ENCODE measurements at regions not wholly inside any gene's neighbourhood (a gene's known extent, or its start where the extent isn't known, plus 50 kb on each side); places are given as distances from the start of the nearest gene placed in this dataset.

DNA sequence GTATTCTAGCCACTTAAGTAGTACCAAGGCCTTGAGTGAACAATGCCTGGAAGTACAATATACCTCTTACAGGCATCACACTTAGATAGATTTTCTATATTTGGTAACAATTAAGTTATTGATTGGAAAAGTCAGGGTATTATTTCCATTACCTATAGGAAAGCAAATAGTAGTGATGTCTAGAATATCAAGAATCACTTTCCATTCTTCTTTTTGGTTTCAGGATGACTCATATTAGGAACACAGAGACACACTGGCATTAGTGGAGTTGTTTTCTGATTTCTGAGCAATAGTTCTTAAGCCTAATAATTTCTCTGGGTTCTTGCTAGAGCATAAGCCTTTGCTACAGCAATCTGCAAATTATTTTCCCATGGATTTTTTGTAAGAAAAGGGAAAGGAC, 1640.0 kb upstream of the SEL1L start:
- TF ChIP-seq EZH2 (IDR thresholded peaks at IDR 0.05; ENCODE audit: borderline replicate concordance, low read length) (no peak), CTCF (conservative IDR thresholded peaks at IDR 0.05 in 1 of 2, IDR thresholded peaks at IDR 0.05 in 1 of 2; ENCODE audit: extremely low read depth in 1 of 2, insufficient read depth in 1 of 2, low read depth in 1 of 2, low read length in 2 of 2) (no peak)

Measured in mammary epithelial cell (primary cell).